ENCODE measurements at regions not wholly inside any gene's neighbourhood (a gene's known extent, or its start where the extent isn't known, plus 50 kb on each side); places are given as distances from the start of the nearest gene placed in this dataset.

DNA sequence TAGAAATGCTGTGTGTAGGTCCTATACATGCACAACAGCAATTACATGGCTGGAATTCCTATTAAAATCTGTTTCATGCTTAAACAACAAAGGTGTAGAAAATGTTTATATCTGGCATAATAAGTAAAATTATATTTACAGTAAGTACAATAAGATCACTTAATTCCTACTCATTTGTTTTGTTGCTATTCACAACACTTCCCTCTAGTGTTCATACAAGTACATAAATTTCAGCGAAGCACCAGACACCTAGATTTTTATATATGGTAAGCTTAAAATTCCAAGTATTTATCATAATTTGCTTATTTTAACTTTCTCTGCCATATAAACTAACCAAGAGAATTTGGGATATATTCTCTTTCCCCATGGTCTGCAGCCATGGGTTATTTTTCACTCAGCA lies 51.8 kb upstream of the ANK3 start:
- TF ChIP-seq POLR2A (IDR thresholded peaks at IDR 0.05): no peak
- no peak for TF ChIP-seq EP300 (IDR thresholded peaks at IDR 0.05; ENCODE audit: low read depth)
